Neural progenitor cell (in vitro differentiated cells): ENCODE measurements at regions not wholly inside any gene's neighbourhood (a gene's known extent, or its start where the extent isn't known, plus 50 kb on each side); places are given as distances from the start of the nearest gene placed in this dataset.

Experiments used
- DNase-seq: peaks from one replicate; pipeline ENCODE4 v3.0.0-alpha.2; 2016; ENCODE audit warnings: low spot score
- H2AFZ ChIP-seq: fragments of 200-600 bp; sonication (generic); replicated peaks from 2 replicates; pipeline ENCODE4 v1.6.1; 2016; ENCODE audit warnings: antibody characterized with exemption
- H3F3A ChIP-seq: fragments of 200-600 bp; sonication (generic); 2 replicates; pipeline ENCODE4 v1.6.1; 2016; ENCODE audit warnings: antibody characterized with exemption, low read depth
- H3K27ac ChIP-seq: fragments of 200-600 bp; sonication (generic); 2 replicates; pipeline ENCODE4 v1.5.1; 2016; ENCODE audit warnings: mild to moderate bottlenecking
- H3K27me3 ChIP-seq: fragments of 200-600 bp; sonication (generic); 2 replicates; pipeline ENCODE4 v1.6.1; 2016; ENCODE audit warnings: mild to moderate bottlenecking, moderate library complexity
- H3K36me3 ChIP-seq: fragments of 200-600 bp; sonication (generic); 2 replicates; pipeline ENCODE4 v1.5.1; 2016
- H3K4me1 ChIP-seq: fragments of 200-600 bp; sonication (generic); 2 replicates; pipeline ENCODE4 v1.6.1; 2016; ENCODE audit warnings: mixed run types
- H3K4me2 ChIP-seq: fragments of 200-600 bp; sonication (generic); 2 replicates; pipeline ENCODE4 v1.6.1; 2016
- H3K4me3 ChIP-seq: fragments of 200-600 bp; sonication (generic); 2 replicates; pipeline ENCODE4 v1.5.1; 2016
- H3K79me2 ChIP-seq: fragments of 200-600 bp; sonication (generic); 2 replicates; pipeline ENCODE4 v1.6.1; 2016; ENCODE audit warnings: low read depth
- H3K9ac ChIP-seq: fragments of 200-600 bp; sonication (generic); 2 replicates; pipeline ENCODE4 v1.6.1; 2016
- H3K9me3 ChIP-seq: fragments of 200-600 bp; sonication (generic); 2 replicates; pipeline ENCODE4 v1.5.1; 2016; ENCODE audit warnings: low read depth
- H4K20me1 ChIP-seq: fragments of 200-600 bp; sonication (generic); 2 replicates; pipeline ENCODE4 v1.6.1; 2016; ENCODE audit warnings: low read depth
- H3K27ac Mint-ChIP-seq: 3 replicates; pipeline ENCODE4 v1.8.0; 2021; ENCODE audit warnings: mixed read lengths
- H3K27me3 Mint-ChIP-seq: 2 replicates; pipeline ENCODE4 v1.8.0; 2022; ENCODE audit warnings: low read depth, mild to moderate bottlenecking, inconsistent platforms, moderate library complexity, mixed read lengths; ENCODE audit not compliant: insufficient read depth
- H3K36me3 Mint-ChIP-seq: 3 replicates; pipeline ENCODE4 v1.8.0; 2021; ENCODE audit warnings: mixed read lengths
- H3K4me1 Mint-ChIP-seq: 3 replicates; pipeline ENCODE4 v1.8.0; 2021; ENCODE audit warnings: mixed read lengths
- H3K4me3 Mint-ChIP-seq: 3 replicates; pipeline ENCODE4 v1.8.0; 2021; ENCODE audit warnings: mild to moderate bottlenecking, moderate library complexity, mixed read lengths
- H3K9me3 Mint-ChIP-seq: 3 replicates; pipeline ENCODE4 v1.8.0; 2020; ENCODE audit warnings: mixed read lengths
- EZH2 ChIP-seq: fragments of 200-600 bp; sonication (generic); IDR thresholded peaks from 2 replicates; pipeline ENCODE4 v1.6.1; 2017; ENCODE audit warnings: antibody characterized with exemption, mild to moderate bottlenecking, moderate library complexity
- EZH2phosphoT487 ChIP-seq: fragments of 200-600 bp; sonication (generic); IDR thresholded peaks from 2 replicates; pipeline ENCODE4 v1.6.1; 2017; ENCODE audit warnings: antibody characterized with exemption
- TF ChIP-seq, protein P1 (sequence below): fragments of 200-600 bp; sonication (generic); IDR thresholded peaks from 2 replicates; pipeline ENCODE4 v1.5.1; 2017; ENCODE audit warnings: antibody characterized with exemption, mild to moderate bottlenecking

DNA sequence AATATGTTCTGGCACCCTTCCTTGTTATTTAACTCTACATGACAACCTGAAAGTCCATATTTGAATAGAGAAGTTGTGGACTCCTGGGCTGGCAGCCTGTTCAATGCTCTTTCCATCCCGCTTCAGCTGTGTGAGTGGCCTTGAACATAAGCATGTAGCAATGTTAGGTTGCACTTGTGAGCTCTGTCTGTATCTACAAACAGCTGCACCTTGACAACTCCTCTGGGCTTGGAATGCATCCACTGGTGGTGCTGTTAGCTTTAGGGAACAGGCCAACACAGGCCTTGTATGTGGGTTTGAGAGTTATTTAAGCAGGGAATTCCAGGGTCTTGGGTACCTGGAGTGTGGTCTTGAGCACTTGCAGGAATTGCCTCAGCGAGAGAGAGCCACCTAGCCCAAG is 141.2 kb downstream of the DTHD1 start:
- Mint-ChIP-seq H3K27ac (no peak overlapping the region), H3K27me3 (no peaks in the 10 kb centered on the region), H3K4me1 (no peaks in the 10 kb centered on the region), H3K36me3 (no peaks in the 10 kb centered on the region), H3K9me3 (no peaks in the 10 kb centered on the region), H3K4me3 (no peak overlapping the region)
- H3K9me3 ChIP-seq: no peaks in the 10 kb centered on the region
- no peaks in the 10 kb centered on the region for H3K79me2 ChIP-seq
- no peaks in the 10 kb centered on the region for H3K27me3 ChIP-seq
- no peak overlapping the region for H3K4me3 ChIP-seq
- H2AFZ ChIP-seq: no peak overlapping the region
- H3K27ac ChIP-seq: no peak overlapping the region
- no peak for TF ChIP-seq EZH2
- TF ChIP-seq, protein P1, sequence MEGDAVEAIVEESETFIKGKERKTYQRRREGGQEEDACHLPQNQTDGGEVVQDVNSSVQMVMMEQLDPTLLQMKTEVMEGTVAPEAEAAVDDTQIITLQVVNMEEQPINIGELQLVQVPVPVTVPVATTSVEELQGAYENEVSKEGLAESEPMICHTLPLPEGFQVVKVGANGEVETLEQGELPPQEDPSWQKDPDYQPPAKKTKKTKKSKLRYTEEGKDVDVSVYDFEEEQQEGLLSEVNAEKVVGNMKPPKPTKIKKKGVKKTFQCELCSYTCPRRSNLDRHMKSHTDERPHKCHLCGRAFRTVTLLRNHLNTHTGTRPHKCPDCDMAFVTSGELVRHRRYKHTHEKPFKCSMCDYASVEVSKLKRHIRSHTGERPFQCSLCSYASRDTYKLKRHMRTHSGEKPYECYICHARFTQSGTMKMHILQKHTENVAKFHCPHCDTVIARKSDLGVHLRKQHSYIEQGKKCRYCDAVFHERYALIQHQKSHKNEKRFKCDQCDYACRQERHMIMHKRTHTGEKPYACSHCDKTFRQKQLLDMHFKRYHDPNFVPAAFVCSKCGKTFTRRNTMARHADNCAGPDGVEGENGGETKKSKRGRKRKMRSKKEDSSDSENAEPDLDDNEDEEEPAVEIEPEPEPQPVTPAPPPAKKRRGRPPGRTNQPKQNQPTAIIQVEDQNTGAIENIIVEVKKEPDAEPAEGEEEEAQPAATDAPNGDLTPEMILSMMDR: no peak
- no peak for TF ChIP-seq EZH2phosphoT487
- no peaks in the 10 kb centered on the region for H4K20me1 ChIP-seq
- DNase-seq: no peak
- H3K9ac ChIP-seq: no peak overlapping the region
- no peaks in the 10 kb centered on the region for H3K36me3 ChIP-seq
- H3F3A ChIP-seq: no peaks in the 10 kb centered on the region
- H3K4me2 ChIP-seq: no peak overlapping the region
- H3K4me1 ChIP-seq: no peaks in the 10 kb centered on the region

DNA sequence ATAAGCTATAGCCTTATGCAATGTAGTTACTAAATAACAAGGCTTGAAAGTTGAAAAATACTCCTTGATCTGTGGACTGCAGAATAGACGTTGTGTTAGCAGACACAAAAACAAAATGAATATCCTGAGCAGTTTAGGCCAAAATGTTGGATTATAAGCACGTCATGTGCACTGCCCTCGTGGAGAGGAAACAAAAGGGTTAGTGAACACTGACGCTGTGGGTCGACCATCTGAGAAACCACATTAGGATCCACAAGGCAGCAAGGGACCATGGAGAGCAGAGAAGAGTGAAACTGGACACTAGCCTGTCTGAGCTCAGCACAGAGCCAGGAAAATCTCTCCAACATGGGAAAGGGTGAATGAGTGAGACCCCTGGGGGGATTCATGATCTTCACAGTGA is 145.3 kb downstream of the DTHD1 start:
- TF ChIP-seq, protein P1: no peak
- TF ChIP-seq EZH2phosphoT487: no peak
- TF ChIP-seq EZH2: no peak
- Mint-ChIP-seq H3K9me3 (no peaks in the 10 kb centered on the region), H3K36me3 (no peaks in the 10 kb centered on the region), H3K27ac (no peak overlapping the region), H3K4me1 (no peaks in the 10 kb centered on the region), H3K27me3 (no peaks in the 10 kb centered on the region), H3K4me3 (no peak overlapping the region)
- H3K27me3 ChIP-seq: no peaks in the 10 kb centered on the region
- no peaks in the 10 kb centered on the region for H3K36me3 ChIP-seq
- no peak overlapping the region for H3K4me3 ChIP-seq
- no peaks in the 10 kb centered on the region for H3F3A ChIP-seq
- no peak overlapping the region for H2AFZ ChIP-seq
- H3K79me2 ChIP-seq: no peaks in the 10 kb centered on the region
- H3K4me1 ChIP-seq: no peaks in the 10 kb centered on the region
- H3K9me3 ChIP-seq: no peaks in the 10 kb centered on the region
- no peak for DNase-seq
- H3K9ac ChIP-seq: no peak overlapping the region
- no peaks in the 10 kb centered on the region for H4K20me1 ChIP-seq
- H3K27ac ChIP-seq: no peak overlapping the region
- no peak overlapping the region for H3K4me2 ChIP-seq

DNA sequence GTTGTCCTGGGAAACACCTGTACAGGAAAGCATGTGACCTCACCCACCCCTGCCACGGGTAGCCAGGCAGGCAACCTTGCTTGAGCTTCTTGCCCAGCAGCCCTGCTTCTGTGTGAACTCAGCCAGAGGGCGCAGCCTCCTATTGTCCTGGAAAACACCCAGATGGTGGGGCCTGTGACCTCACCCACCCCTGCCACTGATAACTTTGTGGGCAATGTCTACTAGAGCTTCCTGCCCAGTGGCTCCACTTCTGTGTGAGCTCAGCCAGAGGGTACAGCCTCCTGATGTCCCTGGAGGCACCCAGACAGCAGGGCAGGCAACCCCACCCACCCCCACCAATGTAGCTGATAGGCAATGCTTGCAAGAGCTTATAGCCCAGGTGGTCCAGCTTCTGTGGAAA is 146.3 kb downstream of the DTHD1 start:
- Histone ChIP-seq H3K79me2 (no peaks in the 10 kb centered on the region), H3K9ac (no peak overlapping the region), H3K4me2 (no peak overlapping the region), H3K4me1 (no peaks in the 10 kb centered on the region), H2AFZ (no peak overlapping the region), H3K27ac (no peak overlapping the region), H3F3A (no peaks in the 10 kb centered on the region), H4K20me1 (no peaks in the 10 kb centered on the region), H3K4me3 (no peak overlapping the region), H3K27me3 (no peaks in the 10 kb centered on the region), H3K9me3 (no peaks in the 10 kb centered on the region), H3K36me3 (no peaks in the 10 kb centered on the region)
- TF ChIP-seq, protein P1: no peak
- TF ChIP-seq EZH2phosphoT487 (no peak), EZH2 (no peak)
- Mint-ChIP-seq H3K9me3 (no peaks in the 10 kb centered on the region), H3K4me1 (no peaks in the 10 kb centered on the region), H3K36me3 (no peaks in the 10 kb centered on the region), H3K4me3 (no peak overlapping the region), H3K27me3 (no peaks in the 10 kb centered on the region), H3K27ac (no peak overlapping the region)
- no peak for DNase-seq

DNA sequence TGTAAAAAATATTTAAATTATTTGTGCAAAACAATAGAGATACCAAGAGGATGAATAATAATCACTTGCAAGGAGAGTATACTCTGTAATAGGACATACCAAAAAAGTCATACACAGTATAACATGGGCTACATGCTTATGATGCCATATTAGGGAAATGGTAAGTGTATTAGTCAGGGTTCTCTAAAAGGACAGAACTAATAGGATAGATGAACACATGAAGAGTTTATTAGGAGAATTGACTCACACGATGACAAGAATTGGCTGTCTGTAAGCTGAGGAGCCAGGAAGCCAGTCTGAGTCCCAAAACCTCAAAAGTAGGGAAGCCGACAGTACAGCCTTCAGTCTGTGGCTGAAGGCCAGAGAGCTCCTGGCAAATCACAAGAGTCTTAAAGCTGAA is 151.2 kb downstream of the DTHD1 start:
- Mint-ChIP-seq H3K27me3 (no peaks in the 10 kb centered on the region), H3K4me3 (no peak overlapping the region), H3K36me3 (peaks cover 2% of the 10 kb centered on the region), H3K9me3 (peaks cover 4% of the 10 kb centered on the region), H3K27ac (no peak overlapping the region), H3K4me1 (no peaks in the 10 kb centered on the region)
- Histone ChIP-seq H3K27me3 (no peaks in the 10 kb centered on the region), H3K36me3 (no peaks in the 10 kb centered on the region), H3K4me3 (no peak overlapping the region), H3K9me3 (no peaks in the 10 kb centered on the region), H3K27ac (no peak overlapping the region), H3K4me2 (no peak overlapping the region), H3K4me1 (no peaks in the 10 kb centered on the region), H3K79me2 (no peaks in the 10 kb centered on the region), H3F3A (no peaks in the 10 kb centered on the region), H3K9ac (no peak overlapping the region), H4K20me1 (no peaks in the 10 kb centered on the region), H2AFZ (no peak overlapping the region)
- TF ChIP-seq EZH2 (no peak), EZH2phosphoT487 (no peak)
- TF ChIP-seq, protein P1: no peak
- DNase-seq: no peak
